ENCODE measurements at regions not wholly inside any gene's neighbourhood (a gene's known extent, or its start where the extent isn't known, plus 50 kb on each side); places are given as distances from the start of the nearest gene placed in this dataset.

DNA sequence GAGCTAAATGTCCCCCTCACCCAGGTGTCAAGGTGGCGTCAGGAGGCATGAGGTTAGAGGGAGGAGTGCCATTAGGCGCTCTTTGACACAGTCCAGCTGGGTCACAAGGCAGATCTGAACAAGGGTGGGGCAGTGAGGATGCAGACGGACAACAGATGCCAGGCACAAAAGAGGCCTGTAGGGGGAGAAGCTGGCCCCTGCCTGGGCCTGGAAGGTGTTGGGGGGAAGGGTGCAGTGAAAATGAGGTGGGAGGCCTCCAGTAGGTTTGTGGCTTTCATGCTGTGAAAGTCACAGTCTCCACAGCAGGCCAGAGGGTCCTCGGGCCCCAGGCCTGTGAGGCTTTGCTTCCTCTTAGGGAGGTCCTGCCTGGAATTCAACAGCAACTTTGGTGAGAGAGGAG, 85.0 kb upstream of the PLET1 start:
- TF ChIP-seq, protein P1, sequence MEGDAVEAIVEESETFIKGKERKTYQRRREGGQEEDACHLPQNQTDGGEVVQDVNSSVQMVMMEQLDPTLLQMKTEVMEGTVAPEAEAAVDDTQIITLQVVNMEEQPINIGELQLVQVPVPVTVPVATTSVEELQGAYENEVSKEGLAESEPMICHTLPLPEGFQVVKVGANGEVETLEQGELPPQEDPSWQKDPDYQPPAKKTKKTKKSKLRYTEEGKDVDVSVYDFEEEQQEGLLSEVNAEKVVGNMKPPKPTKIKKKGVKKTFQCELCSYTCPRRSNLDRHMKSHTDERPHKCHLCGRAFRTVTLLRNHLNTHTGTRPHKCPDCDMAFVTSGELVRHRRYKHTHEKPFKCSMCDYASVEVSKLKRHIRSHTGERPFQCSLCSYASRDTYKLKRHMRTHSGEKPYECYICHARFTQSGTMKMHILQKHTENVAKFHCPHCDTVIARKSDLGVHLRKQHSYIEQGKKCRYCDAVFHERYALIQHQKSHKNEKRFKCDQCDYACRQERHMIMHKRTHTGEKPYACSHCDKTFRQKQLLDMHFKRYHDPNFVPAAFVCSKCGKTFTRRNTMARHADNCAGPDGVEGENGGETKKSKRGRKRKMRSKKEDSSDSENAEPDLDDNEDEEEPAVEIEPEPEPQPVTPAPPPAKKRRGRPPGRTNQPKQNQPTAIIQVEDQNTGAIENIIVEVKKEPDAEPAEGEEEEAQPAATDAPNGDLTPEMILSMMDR (IDR thresholded peaks at IDR 0.05), result no peak
- no peak for TF ChIP-seq POLR2A (IDR thresholded peaks at IDR 0.05)
